ENCODE measurements at regions not wholly inside any gene's neighbourhood (a gene's known extent, or its start where the extent isn't known, plus 50 kb on each side); places are given as distances from the start of the nearest gene placed in this dataset.

DNA sequence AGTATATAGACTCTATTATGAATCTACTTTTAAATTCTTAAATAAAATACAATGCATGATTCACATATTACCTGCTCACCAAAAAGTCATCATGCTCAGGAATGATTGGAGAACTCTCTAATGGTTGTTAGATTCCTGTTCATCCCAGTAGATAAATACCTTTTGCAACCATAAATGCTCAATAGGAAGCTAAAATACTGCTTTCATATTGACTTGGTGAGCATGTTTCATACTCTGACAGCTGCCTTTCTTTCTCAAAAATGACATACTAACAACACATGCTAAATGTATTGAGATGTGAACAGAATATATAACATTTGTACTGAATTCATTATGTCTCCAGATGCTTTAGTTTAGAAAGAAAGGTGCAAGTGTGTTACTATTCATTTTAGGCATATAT is 79.6 kb upstream of the SLCO6A1 start:
- Histone ChIP-seq H3K4me2 (no peak overlapping the region), H4K20me1 (replicated peaks; ENCODE audit: insufficient read depth) (no peaks in the 10 kb centered on the region), H3K4me1 (ENCODE audit: insufficient read depth) (no peaks in the 10 kb centered on the region), H2AFZ (no peak overlapping the region), H3K27ac (ENCODE audit: low read depth) (no peak overlapping the region), H3K27me3 (ENCODE audit: insufficient read depth) (no peaks in the 10 kb centered on the region), H3F3A (replicated peaks; ENCODE audit: low read depth) (no peaks in the 10 kb centered on the region), H3K36me3 (ENCODE audit: insufficient read depth) (no peaks in the 10 kb centered on the region), H3K4me3 (no peak overlapping the region), H3K9me2 (ENCODE audit: insufficient read depth) (no peaks in the 10 kb centered on the region), H3K79me2 (replicated peaks; ENCODE audit: insufficient read depth) (no peaks in the 10 kb centered on the region)
- ATAC-seq, result no peak
- no peaks in the 10 kb centered on the region for H3K27me3 Mint-ChIP-seq (ENCODE audit: insufficient read depth, low read depth, poor library complexity)
- no peak for DNase-seq (ENCODE audit: low spot score)
- no peak for TF ChIP-seq EZH2phosphoT487 (IDR thresholded peaks at IDR 0.05; ENCODE audit: unreplicated experiment)
- no peak for TF ChIP-seq EZH2 (IDR thresholded peaks at IDR 0.05; ENCODE audit: low read depth, unreplicated experiment)
- TF ChIP-seq POLR2AphosphoS5 (IDR thresholded peaks at IDR 0.05; ENCODE audit: low read depth), result no peak
- no peak for TF ChIP-seq JUNB (IDR thresholded peaks at IDR 0.05; ENCODE audit: unreplicated experiment)
- no peak for TF ChIP-seq CREB1 (CRISPR knock-in tag; IDR thresholded peaks at IDR 0.05; ENCODE audit: low read depth)
- TF ChIP-seq, protein P1, sequence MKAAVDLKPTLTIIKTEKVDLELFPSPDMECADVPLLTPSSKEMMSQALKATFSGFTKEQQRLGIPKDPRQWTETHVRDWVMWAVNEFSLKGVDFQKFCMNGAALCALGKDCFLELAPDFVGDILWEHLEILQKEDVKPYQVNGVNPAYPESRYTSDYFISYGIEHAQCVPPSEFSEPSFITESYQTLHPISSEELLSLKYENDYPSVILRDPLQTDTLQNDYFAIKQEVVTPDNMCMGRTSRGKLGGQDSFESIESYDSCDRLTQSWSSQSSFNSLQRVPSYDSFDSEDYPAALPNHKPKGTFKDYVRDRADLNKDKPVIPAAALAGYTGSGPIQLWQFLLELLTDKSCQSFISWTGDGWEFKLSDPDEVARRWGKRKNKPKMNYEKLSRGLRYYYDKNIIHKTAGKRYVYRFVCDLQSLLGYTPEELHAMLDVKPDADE (IDR thresholded peaks at IDR 0.05), result no peak
- TF ChIP-seq, protein P2, sequence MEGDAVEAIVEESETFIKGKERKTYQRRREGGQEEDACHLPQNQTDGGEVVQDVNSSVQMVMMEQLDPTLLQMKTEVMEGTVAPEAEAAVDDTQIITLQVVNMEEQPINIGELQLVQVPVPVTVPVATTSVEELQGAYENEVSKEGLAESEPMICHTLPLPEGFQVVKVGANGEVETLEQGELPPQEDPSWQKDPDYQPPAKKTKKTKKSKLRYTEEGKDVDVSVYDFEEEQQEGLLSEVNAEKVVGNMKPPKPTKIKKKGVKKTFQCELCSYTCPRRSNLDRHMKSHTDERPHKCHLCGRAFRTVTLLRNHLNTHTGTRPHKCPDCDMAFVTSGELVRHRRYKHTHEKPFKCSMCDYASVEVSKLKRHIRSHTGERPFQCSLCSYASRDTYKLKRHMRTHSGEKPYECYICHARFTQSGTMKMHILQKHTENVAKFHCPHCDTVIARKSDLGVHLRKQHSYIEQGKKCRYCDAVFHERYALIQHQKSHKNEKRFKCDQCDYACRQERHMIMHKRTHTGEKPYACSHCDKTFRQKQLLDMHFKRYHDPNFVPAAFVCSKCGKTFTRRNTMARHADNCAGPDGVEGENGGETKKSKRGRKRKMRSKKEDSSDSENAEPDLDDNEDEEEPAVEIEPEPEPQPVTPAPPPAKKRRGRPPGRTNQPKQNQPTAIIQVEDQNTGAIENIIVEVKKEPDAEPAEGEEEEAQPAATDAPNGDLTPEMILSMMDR (conservative IDR thresholded peaks at IDR 0.05; ENCODE audit: low read depth in 2 of 2), result no peak
- no peak for TF ChIP-seq ZNF331 (CRISPR knock-in tag; IDR thresholded peaks at IDR 0.05; ENCODE audit: low read depth)
- TF ChIP-seq NANOG (IDR thresholded peaks at IDR 0.05; ENCODE audit: borderline replicate concordance), result no peak
- TF ChIP-seq, protein P3, sequence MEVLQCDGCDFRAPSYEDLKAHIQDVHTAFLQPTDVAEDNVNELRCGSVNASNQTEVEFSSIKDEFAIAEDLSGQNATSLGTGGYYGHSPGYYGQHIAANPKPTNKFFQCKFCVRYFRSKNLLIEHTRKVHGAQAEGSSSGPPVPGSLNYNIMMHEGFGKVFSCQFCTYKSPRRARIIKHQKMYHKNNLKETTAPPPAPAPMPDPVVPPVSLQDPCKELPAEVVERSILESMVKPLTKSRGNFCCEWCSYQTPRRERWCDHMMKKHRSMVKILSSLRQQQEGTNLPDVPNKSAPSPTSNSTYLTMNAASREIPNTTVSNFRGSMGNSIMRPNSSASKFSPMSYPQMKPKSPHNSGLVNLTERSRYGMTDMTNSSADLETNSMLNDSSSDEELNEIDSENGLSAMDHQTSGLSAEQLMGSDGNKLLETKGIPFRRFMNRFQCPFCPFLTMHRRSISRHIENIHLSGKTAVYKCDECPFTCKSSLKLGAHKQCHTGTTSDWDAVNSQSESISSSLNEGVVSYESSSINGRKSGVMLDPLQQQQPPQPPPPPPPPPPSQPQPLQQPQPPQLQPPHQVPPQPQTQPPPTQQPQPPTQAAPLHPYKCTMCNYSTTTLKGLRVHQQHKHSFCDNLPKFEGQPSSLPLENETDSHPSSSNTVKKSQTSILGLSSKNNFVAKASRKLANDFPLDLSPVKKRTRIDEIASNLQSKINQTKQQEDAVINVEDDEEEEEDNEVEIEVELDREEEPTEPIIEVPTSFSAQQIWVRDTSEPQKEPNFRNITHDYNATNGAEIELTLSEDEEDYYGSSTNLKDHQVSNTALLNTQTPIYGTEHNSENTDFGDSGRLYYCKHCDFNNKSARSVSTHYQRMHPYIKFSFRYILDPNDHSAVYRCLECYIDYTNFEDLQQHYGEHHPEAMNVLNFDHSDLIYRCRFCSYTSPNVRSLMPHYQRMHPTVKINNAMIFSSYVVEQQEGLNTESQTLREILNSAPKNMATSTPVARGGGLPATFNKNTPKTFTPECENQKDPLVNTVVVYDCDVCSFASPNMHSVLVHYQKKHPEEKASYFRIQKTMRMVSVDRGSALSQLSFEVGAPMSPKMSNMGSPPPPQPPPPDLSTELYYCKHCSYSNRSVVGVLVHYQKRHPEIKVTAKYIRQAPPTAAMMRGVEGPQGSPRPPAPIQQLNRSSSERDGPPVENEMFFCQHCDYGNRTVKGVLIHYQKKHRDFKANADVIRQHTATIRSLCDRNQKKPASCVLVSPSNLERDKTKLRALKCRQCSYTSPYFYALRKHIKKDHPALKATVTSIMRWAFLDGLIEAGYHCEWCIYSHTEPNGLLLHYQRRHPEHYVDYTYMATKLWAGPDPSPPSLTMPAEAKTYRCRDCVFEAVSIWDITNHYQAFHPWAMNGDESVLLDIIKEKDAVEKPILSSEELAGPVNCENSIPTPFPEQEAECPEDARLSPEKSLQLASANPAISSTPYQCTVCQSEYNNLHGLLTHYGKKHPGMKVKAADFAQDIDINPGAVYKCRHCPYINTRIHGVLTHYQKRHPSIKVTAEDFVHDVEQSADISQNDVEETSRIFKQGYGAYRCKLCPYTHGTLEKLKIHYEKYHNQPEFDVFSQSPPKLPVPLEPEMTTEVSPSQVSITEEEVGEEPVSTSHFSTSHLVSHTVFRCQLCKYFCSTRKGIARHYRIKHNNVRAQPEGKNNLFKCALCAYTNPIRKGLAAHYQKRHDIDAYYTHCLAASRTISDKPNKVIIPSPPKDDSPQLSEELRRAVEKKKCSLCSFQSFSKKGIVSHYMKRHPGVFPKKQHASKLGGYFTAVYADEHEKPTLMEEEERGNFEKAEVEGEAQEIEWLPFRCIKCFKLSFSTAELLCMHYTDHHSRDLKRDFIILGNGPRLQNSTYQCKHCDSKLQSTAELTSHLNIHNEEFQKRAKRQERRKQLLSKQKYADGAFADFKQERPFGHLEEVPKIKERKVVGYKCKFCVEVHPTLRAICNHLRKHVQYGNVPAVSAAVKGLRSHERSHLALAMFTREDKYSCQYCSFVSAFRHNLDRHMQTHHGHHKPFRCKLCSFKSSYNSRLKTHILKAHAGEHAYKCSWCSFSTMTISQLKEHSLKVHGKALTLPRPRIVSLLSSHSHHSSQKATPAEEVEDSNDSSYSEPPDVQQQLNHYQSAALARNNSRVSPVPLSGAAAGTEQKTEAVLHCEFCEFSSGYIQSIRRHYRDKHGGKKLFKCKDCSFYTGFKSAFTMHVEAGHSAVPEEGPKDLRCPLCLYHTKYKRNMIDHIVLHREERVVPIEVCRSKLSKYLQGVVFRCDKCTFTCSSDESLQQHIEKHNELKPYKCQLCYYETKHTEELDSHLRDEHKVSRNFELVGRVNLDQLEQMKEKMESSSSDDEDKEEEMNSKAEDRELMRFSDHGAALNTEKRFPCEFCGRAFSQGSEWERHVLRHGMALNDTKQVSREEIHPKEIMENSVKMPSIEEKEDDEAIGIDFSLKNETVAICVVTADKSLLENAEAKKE (CRISPR knock-in tag; IDR thresholded peaks at IDR 0.05), result no peak
- TF ChIP-seq, protein P4, sequence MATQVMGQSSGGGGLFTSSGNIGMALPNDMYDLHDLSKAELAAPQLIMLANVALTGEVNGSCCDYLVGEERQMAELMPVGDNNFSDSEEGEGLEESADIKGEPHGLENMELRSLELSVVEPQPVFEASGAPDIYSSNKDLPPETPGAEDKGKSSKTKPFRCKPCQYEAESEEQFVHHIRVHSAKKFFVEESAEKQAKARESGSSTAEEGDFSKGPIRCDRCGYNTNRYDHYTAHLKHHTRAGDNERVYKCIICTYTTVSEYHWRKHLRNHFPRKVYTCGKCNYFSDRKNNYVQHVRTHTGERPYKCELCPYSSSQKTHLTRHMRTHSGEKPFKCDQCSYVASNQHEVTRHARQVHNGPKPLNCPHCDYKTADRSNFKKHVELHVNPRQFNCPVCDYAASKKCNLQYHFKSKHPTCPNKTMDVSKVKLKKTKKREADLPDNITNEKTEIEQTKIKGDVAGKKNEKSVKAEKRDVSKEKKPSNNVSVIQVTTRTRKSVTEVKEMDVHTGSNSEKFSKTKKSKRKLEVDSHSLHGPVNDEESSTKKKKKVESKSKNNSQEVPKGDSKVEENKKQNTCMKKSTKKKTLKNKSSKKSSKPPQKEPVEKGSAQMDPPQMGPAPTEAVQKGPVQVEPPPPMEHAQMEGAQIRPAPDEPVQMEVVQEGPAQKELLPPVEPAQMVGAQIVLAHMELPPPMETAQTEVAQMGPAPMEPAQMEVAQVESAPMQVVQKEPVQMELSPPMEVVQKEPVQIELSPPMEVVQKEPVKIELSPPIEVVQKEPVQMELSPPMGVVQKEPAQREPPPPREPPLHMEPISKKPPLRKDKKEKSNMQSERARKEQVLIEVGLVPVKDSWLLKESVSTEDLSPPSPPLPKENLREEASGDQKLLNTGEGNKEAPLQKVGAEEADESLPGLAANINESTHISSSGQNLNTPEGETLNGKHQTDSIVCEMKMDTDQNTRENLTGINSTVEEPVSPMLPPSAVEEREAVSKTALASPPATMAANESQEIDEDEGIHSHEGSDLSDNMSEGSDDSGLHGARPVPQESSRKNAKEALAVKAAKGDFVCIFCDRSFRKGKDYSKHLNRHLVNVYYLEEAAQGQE (IDR thresholded peaks at IDR 0.05; ENCODE audit: unreplicated experiment), result no peak
- no peak for TF ChIP-seq STAT1 (IDR thresholded peaks at IDR 0.05; ENCODE audit: unreplicated experiment)
- TF ChIP-seq ZNF114 (CRISPR knock-in tag; IDR thresholded peaks at IDR 0.05), result no peak
- 0 out of 3 replicates have a peak, but pooled peaks cover 2% of the 10 kb centered on the region for H3K4me1 Mint-ChIP-seq
- H3K36me3 Mint-ChIP-seq (ENCODE audit: low read depth), result no peaks in the 10 kb centered on the region
- H3K4me3 Mint-ChIP-seq, result no peak overlapping the region
- no peak overlapping the region for H3K27ac Mint-ChIP-seq
- H3K9me3 Mint-ChIP-seq, result no peaks in the 10 kb centered on the region
